COLO668 (cell line): ENCODE measurements at regions not wholly inside any gene's neighbourhood (a gene's known extent, or its start where the extent isn't known, plus 50 kb on each side); places are given as distances from the start of the nearest gene placed in this dataset.

Source experiments
- DNase-seq: peaks from one replicate; lab custom pipeline; 2025; ENCODE audit not compliant: unreplicated experiment; lab: John Stamatoyannopoulos, UW

DNA sequence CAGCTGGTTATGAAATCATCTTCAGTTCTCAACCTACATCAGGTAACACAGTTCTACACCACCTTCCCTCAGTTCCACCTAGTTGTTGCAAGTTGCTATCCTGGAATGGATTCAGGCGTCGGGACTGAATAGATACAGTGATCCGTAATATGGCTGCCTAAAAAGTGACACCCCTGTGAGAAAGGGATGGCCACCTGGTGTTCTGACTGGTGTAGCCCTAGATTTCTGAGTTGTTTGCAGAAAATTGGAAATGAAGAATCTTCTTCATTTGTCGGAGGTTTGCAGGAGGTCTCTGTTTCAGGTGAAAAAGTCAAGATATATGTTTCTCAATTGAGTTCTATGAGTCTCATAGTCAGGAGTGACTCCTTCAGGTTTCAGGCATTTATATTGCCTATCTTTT, 225.8 kb upstream of the ELAC2 start:
- DNase-seq, result no peak

DNA sequence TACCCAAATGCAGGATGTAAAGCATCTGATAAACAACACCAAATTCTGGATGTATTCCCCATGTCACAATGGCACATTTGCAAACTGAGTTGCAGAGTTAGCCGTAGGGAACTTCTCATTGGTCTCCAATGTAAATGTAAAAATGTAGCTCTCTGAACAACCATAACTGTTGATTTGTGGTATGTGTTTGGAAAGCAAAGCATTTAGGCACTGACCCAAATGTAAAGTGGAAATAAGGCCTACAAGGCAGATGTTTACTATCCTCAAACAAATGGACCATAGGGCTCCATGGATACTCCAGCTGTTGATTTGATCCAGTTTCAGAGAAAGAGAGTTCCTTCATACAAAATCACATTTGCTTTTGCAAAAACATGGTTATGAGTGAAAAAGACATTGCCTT, 223.0 kb upstream of the ELAC2 start:
- DNase-seq, result no peak

DNA sequence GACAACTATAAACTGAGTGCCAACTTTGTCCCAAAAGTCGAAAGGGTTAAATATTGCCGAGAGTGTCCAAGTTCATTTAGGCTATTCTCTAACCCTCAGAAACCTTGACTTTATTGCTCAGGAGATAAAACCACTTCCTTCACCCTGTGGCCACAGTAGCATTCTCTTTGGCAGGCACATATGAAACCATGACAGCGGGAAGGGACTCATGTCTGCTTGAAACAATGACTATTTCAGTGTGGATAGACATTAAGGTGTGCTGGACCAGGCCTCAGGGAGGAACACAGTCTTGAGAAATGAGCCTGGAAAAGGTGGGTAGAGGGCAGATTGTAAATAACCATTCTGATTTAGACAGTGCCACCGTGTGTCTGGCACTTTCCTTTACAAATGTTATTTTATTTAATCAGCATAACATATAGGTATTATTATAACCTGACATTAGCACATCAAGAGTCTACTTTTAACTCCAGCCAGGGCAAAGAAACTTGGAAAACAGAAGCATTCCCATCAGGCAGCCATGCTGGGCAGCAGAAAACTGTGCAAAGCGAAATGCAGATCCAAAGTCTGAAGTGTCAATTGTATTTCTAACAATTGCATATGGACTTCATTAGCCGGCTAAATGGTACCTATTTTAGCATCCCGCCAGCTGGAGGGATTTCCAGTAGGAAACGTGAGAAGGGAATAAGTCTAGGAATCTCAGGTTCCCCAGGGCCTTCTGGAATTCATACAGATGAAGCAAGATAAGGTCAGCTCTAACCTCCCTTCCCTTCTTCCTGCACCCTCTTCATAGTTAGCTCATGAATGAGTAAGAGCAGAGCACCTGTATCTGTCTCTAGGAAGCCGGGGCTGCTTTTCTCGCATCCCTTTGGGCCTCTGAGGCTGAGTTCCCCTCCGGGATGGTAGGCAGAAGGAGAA, 212.8 kb upstream of the ELAC2 start:
- no peak for DNase-seq

DNA sequence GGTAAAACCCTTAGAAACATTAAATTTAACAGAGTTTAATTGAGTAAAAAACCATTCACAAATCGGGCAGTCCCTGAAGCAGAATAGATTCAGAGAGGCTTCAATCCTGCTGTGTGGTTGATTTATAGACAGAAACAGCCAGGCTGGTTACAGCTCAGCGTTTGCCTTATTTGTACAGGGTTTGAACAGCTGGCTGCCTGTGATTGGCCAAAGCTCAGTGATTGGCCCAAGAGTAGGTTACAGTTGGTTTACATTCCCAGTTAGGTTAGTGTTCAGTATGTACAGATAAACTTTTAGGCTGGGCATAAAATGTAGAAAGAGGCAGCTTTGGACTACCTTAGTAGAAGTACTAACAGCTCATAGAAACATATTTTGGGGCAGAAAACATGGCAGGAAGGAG, 210.4 kb upstream of the ELAC2 start:
- no peak for DNase-seq

DNA sequence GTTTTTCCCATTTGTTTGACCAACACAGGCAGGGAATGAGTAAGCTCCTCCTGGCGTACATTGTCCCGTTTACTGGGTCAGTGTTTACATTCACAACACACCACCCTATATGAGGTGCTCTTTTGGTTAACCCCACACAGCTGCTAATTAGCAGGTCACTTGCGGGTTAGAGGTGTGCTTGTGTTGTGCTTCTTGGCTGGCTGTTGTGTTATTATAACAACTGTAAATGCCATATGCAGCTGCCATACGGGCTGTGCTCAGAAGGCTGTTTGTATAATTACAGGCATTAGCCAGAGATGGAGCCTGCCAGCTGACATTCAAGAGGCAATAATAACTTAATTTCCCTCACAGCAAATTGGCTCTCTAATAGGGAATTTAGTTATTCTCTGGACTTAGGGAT, 205.1 kb upstream of the ELAC2 start:
- peak; percentile 52 for DNase-seq

DNA sequence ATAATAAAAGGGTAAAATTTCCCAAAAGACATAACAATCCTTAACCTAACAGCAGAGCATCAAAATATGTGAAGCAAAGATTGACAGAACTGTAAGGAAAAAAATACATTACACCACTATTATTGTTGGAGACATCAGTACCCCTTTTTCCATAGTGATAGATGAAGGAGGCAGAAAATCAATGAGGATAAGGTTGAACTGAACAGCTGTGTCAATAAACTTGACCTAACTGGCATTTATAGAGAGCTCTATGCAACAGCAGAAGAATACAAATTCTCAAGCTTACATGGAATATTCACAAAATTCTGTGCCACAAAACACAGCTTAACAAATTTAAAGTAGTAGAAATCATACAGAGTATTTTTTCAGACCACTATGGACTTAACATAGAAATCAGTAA, 195.0 kb upstream of the ELAC2 start:
- DNase-seq, result peak; percentile 7

DNA sequence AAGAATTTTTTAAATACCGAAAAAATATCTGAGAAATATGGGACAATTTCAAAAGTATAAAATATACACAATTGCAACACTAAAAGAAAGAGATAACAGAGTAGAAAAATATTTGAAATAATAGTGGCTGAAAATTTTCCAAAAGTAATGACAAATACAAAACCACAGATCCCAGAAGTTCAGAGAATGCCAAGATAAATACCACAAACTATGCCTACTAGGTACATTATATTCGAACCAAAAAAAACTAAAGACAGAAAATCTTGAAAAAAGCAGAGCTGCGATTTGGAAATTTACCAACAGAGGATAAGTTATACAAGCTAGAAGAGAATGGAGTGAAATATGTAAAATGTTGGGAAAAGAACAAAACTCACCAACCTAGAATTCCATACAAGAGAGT, 191.3 kb upstream of the ELAC2 start:
- no peak for DNase-seq

DNA sequence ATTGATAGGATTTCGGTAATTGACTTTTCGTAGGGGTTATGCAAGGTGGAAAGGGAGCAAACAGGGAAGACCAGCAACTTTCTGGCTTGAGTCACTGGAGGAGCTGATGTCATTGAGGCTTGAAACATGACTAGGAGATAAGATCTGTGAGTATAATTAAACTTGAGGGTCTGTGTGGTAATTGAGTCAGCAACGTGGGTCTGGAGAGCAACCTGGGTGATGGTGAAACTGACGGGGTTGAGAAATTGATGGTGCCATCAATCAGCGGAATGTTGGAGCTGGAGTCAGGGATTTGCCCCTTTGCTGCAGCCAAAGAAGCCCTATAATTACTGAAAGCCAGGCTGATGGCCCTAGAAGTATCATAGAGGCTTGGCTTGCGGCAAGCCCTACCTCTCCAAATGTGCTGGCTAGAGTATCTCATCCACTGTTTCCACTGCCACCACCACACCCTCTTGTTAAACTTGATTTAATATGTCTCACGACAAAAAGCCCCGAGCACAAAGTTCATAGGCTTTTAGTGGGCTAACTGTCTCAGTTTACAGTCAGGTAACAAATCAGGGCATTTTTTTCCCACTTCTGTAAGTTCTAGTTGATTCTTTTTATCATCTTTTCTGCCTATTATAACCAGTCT, 186.9 kb upstream of the ELAC2 start:
- DNase-seq, result no peak

DNA sequence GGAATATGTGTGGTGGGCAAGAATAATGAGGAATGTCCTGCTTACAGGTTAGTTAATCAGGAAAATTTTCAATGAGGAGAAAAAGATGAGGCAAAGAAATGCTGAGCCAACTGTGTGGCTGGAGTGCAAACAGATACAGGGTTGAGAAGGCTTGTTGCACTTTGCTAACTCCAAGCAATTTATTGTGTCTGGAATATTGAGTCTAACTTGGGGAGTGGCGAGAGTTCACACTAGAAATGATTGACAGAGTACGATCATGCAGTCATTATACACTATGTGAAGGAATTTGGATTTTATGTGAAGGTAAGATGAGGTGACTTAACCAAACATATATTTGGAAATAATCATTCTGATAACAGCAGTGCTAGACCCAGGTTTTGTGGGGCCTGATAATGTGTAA, 185.0 kb upstream of the ELAC2 start:
- no peak for DNase-seq

DNA sequence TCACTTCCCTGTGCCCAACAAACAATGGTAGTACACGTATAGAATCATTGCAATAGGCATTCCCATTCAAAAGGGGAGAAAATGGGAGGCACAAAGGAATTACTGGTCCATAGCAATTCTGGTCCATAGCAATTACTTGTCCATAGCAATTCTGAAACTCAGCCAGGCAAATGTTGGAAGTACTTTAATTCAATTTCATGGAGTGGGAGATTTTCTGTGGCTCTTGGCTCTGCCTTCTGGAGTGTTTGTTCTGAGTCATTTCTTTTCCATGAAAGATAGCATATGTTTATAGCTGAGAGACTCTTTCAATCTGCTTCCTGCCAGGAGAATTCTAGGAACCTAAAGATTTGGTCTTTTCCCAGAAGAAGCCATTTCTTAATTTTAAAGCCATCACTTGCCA, 182.8 kb upstream of the ELAC2 start:
- DNase-seq, result no peak

DNA sequence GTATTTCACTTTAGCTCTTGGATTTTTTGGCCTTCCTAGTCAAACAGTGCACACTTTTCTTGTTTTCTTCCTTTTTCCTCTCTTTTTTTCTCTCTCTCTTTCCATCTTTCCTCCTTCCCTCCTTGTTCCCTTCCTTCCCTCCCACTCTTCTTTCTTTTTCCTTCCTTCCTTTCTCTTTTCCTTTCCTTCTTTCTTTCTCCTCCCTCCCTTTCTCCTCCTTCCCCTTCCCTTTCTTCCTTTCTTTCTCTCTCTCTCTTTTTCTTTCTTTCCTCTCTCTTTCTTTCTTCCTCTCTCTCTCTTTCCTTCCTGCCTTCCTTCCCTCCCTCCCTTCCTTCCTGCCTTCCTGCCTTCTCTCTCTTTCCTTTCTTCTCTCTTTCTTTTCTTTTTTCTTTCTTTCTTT, 181.6 kb upstream of the ELAC2 start:
- DNase-seq, result no peak

DNA sequence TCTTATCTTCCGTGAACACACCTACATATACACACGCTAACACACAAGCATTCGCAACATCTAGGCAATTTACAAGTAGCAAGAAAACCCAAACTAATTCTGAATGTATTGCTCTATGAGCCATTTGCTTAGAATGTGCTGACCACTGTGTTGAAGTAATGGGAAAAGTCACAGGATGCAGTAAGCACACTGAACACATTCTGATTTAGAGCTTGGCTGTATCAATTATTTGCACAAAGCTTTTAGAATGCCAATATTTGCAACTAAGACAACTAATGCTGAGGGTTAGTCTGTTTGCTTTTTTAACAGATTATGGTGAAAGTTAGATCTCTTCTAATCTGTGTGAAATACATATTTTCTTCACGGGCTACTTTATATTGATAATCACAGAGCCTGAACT, 179.8 kb upstream of the ELAC2 start:
- DNase-seq, result no peak

DNA sequence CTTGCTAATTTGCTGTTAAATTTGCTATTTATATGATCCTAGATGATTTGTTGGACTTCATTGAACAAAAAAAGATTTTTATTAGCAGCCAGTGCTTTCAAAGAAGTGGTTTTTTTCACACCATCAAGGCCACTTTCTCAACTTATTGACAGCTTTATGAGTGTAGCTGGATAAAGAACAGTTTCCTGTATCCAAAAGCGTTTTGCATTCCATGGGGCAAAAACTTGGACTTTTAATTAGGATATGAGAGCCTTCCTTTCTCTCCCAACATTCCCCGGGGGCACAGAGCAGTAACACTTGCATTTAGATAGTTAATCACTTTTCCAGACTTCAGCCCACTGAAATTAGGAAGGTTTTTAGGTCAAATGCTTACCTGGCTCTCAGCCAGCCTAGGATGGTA, 177.1 kb upstream of the ELAC2 start:
- no peak for DNase-seq

DNA sequence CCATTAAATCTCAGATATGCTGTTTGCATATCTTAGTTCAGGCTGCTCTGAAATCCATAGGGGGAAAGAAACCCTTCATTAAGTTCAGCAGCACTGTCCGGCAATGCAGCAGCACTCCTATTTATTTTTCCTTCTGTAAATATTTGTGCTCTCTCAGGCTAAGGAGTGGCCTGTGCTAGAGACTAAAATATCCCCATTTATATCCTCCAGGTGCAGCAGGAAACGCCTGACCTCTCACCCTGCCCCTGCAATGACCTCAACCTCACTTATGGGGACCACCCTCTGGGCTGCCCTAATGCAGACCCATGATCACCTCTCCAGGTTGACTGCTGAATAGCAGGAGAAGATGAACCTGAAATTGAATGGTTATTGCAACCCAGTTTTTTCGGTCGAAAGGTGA, 165.0 kb upstream of the ELAC2 start:
- peak; percentile 58 for DNase-seq

DNA sequence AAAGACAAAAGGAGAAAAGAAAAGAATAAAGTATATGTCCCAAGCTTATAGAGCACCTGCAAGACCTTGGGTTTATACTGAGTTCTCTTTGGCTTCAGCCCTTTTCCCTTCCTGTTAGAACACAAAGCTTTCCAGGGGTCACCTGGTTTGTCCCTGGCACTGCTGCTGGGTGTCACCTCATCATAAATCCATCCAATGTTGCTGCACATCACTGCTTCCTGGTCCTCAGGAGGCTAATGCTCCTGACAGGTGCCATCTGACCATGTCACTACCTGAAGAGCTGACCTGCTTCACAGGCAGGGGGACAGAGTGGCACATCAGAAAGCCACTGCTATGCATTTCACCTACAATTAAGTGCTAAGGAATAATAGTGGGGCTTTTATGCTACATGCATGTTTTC, 164.6 kb upstream of the ELAC2 start:
- peak; percentile 67 for DNase-seq

DNA sequence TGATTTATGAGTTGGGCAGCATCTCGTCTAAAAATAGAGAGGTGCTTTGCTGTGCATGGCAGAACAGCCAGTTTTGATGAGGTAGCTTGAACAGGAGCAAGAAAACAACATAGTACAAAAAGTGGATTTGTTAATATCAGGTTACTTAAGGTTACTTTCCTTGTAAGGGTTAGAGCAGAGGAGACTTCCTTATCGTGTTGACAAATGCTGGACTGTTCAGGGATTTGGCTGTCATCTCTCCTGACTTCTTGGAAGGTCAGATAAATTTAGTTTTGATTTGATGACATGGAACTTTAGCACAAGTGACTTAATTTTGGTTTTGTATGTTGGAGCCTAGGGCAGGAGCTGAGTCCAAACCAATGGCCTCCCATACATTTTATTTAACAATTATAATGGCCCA, 163.9 kb upstream of the ELAC2 start:
- no peak for DNase-seq

DNA sequence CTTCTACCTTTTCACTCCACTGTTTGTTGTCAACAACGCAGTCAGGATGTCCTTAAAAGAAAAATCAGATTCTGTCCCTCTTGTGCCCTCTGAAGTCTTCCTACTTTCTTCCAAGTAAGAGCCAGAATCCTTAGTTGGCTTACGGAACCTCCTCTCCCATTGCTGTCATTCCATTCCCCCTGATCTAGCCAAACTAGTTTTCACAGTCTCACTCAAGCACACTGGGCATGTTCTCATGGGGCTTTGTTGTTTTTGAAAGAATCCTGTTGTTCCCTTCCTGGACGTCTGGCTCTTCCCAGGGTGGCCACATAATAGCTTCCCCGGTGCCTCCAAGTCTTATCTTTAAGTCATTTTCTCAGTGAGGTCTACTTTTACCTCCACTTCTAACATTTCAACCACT, 158.6 kb upstream of the ELAC2 start:
- no peak for DNase-seq

DNA sequence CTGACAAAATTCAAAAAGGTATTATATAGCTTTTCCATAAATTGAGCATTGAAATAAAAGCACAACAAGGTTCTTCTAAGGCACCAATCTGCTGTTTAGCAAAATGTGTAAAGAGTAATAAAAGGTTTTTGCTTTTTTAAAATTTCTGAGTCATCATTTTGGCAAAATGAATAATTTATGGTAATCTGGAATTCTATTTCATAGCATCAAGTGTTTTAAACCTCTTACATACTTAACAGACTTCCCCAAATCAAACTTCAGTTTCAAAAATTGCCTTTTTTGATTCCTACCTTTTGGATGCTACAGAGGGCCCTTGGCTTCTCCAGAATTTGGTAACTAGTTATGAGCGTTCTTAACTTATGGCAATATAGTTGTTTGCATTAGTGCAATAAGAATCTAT, 154.0 kb upstream of the ELAC2 start:
- no peak for DNase-seq

DNA sequence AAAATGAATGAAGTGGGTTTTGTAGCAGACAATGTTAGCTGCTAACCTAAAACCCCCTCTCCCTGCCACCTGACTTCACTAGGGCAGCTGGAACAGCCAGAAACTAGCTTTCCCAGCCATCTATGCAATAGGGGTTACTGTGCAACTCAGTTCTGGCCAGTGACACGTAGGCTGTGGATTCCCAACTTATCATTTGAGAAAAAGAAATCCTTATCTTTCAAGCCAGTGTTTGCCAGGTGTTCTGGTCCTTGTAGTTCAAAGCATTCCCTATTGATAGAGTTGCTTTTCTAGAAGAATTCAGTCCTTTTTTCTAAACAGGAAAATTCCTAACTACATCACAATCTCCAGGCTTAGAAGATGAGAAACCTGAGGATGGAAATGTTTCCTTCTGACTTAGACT, 144.5 kb upstream of the ELAC2 start:
- no peak for DNase-seq

DNA sequence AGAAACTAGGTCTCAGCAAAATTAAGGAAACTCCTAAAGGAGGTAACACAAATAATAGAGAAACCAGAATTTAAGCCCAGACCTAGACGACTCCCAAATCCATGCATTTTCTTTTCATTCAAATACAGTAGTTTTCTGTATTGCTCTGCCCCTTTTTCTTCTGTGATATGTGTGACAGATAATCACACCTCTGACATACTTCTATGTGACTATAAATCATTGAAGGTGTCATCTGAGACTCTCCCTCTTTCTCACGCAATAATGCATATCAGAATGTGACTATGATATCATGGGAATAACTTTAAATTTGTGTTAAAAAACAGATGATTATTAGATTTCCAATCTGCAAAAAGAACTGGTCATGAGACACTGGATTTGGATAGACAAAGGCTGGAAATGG, 143.0 kb upstream of the ELAC2 start:
- no peak for DNase-seq

DNA sequence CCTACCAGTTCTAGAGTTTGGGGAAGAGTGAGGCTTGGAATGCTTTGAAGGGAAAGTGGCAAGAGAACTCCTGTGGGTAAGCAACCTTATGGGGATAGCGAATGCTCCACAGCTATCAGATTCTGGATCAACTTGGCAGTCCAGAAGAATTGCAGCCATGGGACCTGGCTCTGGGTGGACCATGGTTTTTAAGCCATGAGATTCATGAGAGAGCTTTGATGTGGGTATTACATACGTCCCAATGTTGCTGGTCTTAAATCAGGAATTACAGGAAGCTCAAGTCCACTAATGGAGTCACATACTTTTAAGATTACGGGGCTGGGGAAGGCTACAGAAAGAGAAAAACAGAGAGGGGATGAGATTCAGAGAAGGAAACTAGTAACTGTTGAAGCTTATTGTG, 142.5 kb upstream of the ELAC2 start:
- DNase-seq, result no peak

DNA sequence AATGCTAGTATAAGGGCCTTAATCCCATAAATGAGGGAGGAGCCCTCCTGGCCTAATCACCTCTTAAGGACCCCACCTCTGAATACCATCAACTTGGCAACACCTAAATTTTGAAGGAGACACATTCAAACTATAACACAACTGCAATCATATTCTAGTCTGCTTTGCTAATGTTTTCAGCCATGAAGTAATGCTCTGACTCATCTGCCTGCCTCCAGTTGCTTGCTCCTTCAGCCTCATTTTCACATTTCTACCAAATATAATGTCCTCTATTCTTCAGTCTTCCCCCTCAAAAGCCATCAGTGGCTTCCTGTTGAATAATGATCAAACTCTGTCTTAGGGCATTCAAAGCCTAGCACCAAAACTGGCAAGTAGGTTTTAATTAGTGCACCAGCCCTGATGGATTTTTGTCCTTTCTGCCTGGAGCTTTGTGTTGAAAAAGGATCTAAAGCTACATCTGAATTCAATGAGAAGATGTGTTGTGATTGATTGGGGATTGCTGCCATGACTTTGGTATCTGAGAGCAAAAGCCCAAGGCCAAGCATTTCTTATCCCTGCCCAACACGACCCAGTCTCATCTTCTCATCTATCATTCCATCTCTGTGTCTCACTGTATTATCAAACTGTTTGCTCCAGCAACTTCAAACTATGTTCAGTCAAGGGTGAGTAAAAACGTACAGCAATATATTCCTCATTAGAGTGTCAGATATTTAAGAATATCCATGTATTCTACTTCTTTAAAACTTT, 140.8 kb upstream of the ELAC2 start:
- no peak for DNase-seq
